C4-2B (cell line): ENCODE measurements at regions not wholly inside any gene's neighbourhood (a gene's known extent, or its start where the extent isn't known, plus 50 kb on each side); places are given as distances from the start of the nearest gene placed in this dataset.
"Not testable (repeated sequence)": the region's sequence is repeated elsewhere in the genome, so short reads cannot be mapped to it uniquely, and the experiment has no call there.

ENCODE experiments used
- H3K27ac ChIP-seq: fragments of 450-650 bp; 2 replicates; pipeline ENCODE4 v1.5.1; 2017
- ZFX ChIP-seq: fragments of 450-650 bp; IDR thresholded peaks from 2 replicates; pipeline ENCODE4 v1.6.1; 2017
- TF ChIP-seq, protein P1 (sequence below): fragments of 450-650 bp; conservative IDR thresholded peaks from 2 replicates; pipeline ENCODE4 v1.5.1; 2017; ENCODE audit warnings: mild to moderate bottlenecking

DNA sequence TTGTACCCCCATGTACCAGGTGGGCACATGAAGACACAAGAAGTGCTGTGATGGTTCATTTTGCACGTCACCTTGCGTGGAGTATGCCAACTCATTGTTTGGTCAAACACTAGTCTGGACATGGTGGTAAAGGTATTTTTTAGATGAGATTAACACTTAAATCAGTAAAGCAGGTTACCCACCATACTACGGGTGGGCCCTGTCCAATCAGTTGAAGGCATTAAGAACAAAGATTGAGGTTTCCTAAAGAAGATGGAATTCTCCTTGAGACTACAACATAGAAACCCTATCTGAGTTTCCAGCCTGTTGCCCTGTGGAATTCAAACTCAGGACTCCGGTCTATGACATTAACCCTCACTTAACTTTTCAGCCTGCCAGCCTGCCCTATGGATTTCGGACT is 118.4 kb downstream of the RPLP1 start:
- TF ChIP-seq, protein P1, sequence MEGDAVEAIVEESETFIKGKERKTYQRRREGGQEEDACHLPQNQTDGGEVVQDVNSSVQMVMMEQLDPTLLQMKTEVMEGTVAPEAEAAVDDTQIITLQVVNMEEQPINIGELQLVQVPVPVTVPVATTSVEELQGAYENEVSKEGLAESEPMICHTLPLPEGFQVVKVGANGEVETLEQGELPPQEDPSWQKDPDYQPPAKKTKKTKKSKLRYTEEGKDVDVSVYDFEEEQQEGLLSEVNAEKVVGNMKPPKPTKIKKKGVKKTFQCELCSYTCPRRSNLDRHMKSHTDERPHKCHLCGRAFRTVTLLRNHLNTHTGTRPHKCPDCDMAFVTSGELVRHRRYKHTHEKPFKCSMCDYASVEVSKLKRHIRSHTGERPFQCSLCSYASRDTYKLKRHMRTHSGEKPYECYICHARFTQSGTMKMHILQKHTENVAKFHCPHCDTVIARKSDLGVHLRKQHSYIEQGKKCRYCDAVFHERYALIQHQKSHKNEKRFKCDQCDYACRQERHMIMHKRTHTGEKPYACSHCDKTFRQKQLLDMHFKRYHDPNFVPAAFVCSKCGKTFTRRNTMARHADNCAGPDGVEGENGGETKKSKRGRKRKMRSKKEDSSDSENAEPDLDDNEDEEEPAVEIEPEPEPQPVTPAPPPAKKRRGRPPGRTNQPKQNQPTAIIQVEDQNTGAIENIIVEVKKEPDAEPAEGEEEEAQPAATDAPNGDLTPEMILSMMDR, result no peak
- no peak for TF ChIP-seq ZFX

DNA sequence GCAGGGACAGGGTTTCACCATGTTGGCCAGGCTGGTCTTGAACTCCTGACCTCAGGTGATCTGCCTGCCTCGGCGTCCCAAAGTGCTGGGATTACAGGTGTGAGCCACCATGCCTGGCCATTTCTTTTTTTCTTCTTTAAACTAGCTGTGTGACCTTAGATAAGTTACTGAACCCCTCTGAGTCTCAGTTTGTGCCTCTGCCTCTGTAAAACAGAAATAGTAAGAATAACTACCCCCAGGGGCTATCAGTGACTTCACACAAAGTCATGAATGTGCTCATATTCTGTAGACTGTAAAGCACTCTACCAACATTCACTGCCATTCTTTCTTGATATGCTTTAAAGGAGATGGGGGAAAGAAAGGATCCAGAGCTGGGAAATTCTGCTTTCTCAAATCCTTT is 120.7 kb downstream of the RPLP1 start:
- not testable (repeated sequence) for H3K27ac ChIP-seq

More for the DNA sequence above, 118.4 kb downstream of the RPLP1 start:
- no peak overlapping the region for H3K27ac ChIP-seq

DNA sequence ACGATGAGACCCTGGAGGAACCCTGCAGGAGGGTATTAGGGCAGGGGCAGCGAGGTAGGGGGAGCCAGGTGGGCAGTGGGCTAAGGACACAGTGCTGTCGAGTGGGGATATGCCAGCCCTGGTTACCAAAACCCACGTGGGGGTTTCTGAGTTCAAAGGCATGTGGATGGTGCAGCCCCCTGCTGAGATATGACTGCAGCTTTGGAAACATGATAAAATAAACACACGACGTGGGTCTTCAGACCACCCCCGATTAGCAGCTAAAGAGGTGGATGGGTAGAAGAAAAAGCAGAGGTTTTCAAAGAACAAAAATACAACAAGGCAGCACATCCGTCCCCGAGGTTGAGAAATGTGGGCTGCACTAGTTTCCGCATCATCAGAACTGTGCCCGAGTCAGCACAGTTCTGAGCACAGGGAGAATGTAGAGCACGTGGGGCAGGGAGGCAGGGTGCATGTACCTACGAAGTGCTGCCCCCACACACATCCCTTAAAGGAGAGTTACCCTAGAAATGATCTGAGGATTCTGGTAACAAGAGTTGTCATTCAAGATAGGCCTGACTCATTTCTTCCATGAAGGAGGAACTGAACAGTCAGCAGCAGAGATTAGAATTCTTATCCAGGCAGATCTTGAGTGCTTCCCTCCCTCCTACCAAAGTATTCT is 121.3 kb downstream of the RPLP1 start:
- H3K27ac ChIP-seq, result no peak overlapping the region; the same call in 1 of the 2 replicates
- TF ChIP-seq, protein P1, result no peak
- TF ChIP-seq ZFX, result no peak

DNA sequence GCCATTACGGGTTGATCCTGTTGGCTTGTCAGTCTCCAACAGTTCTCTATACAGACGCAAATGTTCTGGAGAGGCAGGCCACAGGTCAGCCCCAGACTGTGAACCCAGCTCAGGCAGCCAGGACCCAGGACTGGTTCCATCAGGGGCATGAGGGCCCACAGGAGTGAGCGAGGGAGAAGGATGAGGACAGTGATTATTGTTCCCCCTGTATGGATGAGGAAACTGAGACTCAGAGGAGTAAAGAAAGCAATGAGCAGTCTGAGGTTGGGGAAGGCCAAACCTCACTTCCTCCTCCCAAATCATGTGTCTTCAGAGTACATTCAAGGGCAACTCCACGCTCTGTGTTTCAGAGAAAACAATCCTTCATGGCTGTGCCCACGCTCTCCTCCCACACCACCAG is 121.9 kb downstream of the RPLP1 start:
- no peak overlapping the region; the same call in 1 of the 2 replicates for H3K27ac ChIP-seq
- TF ChIP-seq ZFX, result no peak
- TF ChIP-seq, protein P1, result no peak

GRCh38 chr15:69575387-69575786 is 122.8 kb downstream of the RPLP1 start:
- H3K27ac ChIP-seq, result peak overlapping the region; percentile 72; the same call in 1 of the 2 replicates
- TF ChIP-seq, protein P1, result no peak
- TF ChIP-seq ZFX, result no peak

GRCh38 chr15:69576035-69576526 is 123.5 kb downstream of the RPLP1 start:
- TF ChIP-seq, protein P1, result peak; percentile 96
- no peak for TF ChIP-seq ZFX

DNA sequence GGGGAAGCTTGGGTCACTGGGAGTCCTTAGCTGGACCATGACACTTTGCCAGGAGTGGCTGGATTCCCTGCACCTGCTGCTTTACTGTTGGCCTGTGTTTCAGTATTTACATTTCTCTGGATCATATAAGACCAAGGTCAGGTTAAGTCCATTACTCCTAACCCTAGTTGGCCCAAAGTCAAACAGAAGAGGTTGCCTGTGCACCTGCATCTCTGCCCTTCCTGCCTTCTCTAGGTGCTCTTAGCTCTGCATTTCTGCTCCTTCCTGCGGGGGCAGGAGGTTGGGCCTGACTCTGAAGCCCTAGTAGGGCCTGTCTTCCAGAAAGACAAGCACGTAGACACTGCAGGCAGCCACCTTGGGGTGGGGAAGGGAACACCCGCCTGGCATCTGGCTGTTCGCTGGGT is 124.3 kb downstream of the RPLP1 start:
- peak overlapping the region; percentile 72 for H3K27ac ChIP-seq
- TF ChIP-seq ZFX, result no peak
- TF ChIP-seq, protein P1, result no peak

More at GRCh38 chr15:69576035-69576526, 123.5 kb downstream of the RPLP1 start:
- H3K27ac ChIP-seq, result peak overlapping the region; percentile 72

DNA sequence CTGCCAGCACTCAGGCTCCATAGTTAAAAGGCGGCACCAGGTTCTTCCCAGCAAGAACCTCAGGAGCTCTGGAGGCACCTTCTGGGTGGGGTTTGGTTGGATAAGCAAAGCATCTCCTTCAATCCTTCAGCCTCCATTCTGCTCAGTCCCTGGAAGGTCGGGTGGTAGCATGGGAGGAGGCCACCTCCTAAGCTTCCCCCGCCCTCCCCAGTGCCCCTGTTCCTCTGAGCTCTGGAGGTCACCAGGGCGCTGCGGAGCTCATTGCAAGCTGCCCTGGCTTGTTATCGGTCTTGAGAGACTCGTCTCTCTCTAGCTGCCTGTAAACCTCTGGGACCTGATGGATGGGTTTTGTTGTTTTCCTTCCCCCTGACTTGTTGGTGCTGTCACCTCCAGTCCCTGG is 124.8 kb downstream of the RPLP1 start:
- TF ChIP-seq ZFX, result no peak
- TF ChIP-seq, protein P1, result no peak
- H3K27ac ChIP-seq, result peak overlapping the region; percentile 72
